HepG2 (cell line): ENCODE measurements at regions not wholly inside any gene's neighbourhood (a gene's known extent, or its start where the extent isn't known, plus 50 kb on each side); places are given as distances from the start of the nearest gene placed in this dataset.
A peak's percentile ranks its signal among the peaks of the same experiment; 100 is the strongest.

Experiments used
- ATF7 ChIP-seq, 2 experiments: fragments of 450-650 bp in 1 of 2; sonication (generic) in 1 of 2; formaldehyde crosslinking in 1 of 2; IDR thresholded peaks; 2 replicates each; pipeline versions ENCODE4 v1.4.0 to v1.6.1; 2016 to 2020; ENCODE audit warnings: antibody characterized with exemption in 1 of 2, mild to moderate bottlenecking in 1 of 2, missing genetic modification reagents in 1 of 2
- CHD4 ChIP-seq: fragments of 200-600 bp; sonication (generic); IDR thresholded peaks from 2 replicates; pipeline ENCODE4 v1.7.0; 2017; ENCODE audit warnings: mild to moderate bottlenecking, low read length, borderline replicate concordance
- CTCF ChIP-seq: sonication (generic); formaldehyde crosslinking; IDR thresholded peaks from 2 replicates; pipeline ENCODE4 v1.5.0; 2020; ENCODE audit warnings: mild to moderate bottlenecking, missing genetic modification reagents, moderate library complexity
- GMEB2 ChIP-seq: IDR thresholded peaks from 2 replicates; pipeline ENCODE4 v1.6.1; 2016; ENCODE audit warnings: missing biosample characterization, missing genetic modification reagents, low read depth
- JUNB ChIP-seq: sonication (generic); formaldehyde crosslinking; IDR thresholded peaks from 2 replicates; pipeline ENCODE4 v1.8.0; 2022; ENCODE audit warnings: missing genetic modification reagents, mild to moderate bottlenecking, borderline replicate concordance
- MAFF ChIP-seq: IDR thresholded peaks from 2 replicates; pipeline ENCODE4 v1.6.1; 2011; ENCODE audit warnings: low read depth, low read length, improper control_type of control experiment
- NCOR1 ChIP-seq: fragments of 200-600 bp; sonication (generic); IDR thresholded peaks from 2 replicates; pipeline ENCODE4 v1.7.0; 2017; ENCODE audit warnings: antibody characterized with exemption, low read length, borderline replicate concordance
- PRDM15 ChIP-seq: sonication (generic); formaldehyde crosslinking; IDR thresholded peaks from 2 replicates; pipeline ENCODE4 v1.4.0; 2020; ENCODE audit warnings: missing genetic modification reagents
- TRAFD1 ChIP-seq: sonication (generic); formaldehyde crosslinking; IDR thresholded peaks from 2 replicates; pipeline ENCODE4 v1.5.1; 2020; ENCODE audit warnings: missing genetic modification reagents, mild to moderate bottlenecking, borderline replicate concordance
- ZBTB34 ChIP-seq: sonication (generic); formaldehyde crosslinking; IDR thresholded peaks from 2 replicates; pipeline ENCODE4 v1.8.0; 2022; ENCODE audit warnings: mild to moderate bottlenecking, missing genetic modification reagents
- ZNF660 ChIP-seq: sonication (generic); formaldehyde crosslinking; IDR thresholded peaks from 2 replicates; pipeline ENCODE4 v1.5.1; 2020; ENCODE audit warnings: mild to moderate bottlenecking, low read depth, missing genetic modification reagents, borderline replicate concordance
- ZNF816 ChIP-seq: sonication (generic); formaldehyde crosslinking; IDR thresholded peaks from 2 replicates; pipeline ENCODE4 v1.8.0; 2022; ENCODE audit warnings: missing genetic modification reagents, mild to moderate bottlenecking, borderline replicate concordance

- TF ChIP-seq NCOR1 (no peak), PRDM15 (CRISPR knock-in tag) (no peak), TRAFD1 (no peak), CTCF (CRISPR knock-in tag) (no peak), ATF7 (IDR thresholded peaks at IDR 0.05) (no peak), ATF7 (CRISPR knock-in tag; IDR thresholded peaks at IDR 0.05) (no peak), JUNB (CRISPR knock-in tag) (no peak), CHD4 (no peak), GMEB2 (CRISPR knock-in tag) (no peak), ZBTB34 (CRISPR knock-in tag) (no peak), ZNF660 (CRISPR knock-in tag) (no peak), ZNF816 (CRISPR knock-in tag) (no peak), MAFF (peak; percentile 5; the same call in 1 of the 2 replicates)
These were observed 1127.6 kb upstream of the SEL1L start for GRCh38 chr14:82661258-82661657.
